ENCODE measurements at regions not wholly inside any gene's neighbourhood (a gene's known extent, or its start where the extent isn't known, plus 50 kb on each side); places are given as distances from the start of the nearest gene placed in this dataset.
"Not testable (repeated sequence)": the region's sequence is repeated elsewhere in the genome, so short reads cannot be mapped to it uniquely, and the experiment has no call there.

DNA sequence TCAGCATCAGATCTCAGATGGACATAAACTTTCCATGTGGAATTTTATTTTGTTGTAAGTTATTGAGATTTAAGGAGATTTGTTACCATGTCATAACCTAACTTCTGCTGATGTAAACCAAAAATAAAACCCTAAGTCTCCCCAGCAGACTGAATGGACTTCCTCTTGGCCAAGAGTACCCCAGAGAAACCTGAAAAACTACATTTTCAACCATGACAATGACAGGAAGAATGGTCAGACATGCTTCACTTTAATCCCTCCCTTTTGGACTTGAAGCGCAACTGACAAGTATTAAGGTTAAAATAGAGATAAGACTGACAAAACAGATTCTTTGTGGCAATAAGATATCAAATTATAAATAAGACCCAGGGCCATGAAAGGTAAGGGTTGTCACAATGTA is 579.7 kb upstream of the RAG2 start:
- DNase-seq (ENCODE audit: low read depth in 2 of 2), result no peak

GRCh38 chr11:37171451-37171850 is 573.4 kb upstream of the RAG2 start:
- DNase-seq (ENCODE audit: low read depth in 2 of 2), result no peak

DNA sequence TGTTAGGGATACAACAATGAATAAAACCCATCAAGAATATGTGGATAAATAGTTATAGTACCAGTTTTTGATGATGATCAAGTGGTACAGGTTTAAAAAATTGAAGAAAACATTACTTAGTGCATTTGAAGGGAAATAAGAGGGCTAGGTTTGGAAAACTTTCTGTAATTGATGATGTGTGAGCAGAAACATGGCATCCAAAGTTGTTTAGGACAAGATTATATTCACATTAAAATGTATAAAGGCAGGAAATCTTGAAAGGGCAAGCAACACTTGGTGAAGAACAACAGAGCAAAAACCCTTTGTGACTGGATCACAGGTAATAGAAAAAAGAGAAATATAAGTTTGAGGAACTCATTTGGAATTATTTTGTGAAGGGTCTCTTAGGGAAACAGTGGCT is 572.3 kb upstream of the RAG2 start:
- DNase-seq (ENCODE audit: low read depth in 2 of 2), result no peak

GRCh38 chr11:37145434-37145833 is 547.4 kb upstream of the RAG2 start:
- not testable (repeated sequence) for DNase-seq (ENCODE audit: low read depth in 2 of 2)

DNA sequence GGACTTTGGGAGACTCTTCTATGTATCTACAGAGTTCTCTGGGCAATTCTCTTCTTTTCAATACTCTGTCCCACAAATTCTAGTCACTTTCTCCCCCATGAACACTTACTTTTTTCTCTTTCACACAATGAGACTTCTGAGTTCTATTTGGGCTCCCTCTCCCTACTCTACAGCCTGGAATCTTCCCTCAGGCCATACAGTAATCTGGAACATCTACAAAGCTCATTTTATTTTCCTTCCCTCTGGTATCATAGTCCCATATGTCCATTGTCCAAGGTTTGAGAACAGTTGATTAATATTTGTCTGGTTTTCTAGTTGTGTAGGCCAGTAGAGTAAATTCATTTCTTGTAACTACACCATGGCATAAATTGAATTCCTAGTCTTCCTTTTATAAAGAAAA is 544.6 kb upstream of the RAG2 start:
- no peak for DNase-seq (ENCODE audit: low read depth in 2 of 2)

GRCh38 chr11:37141707-37142106 is 543.7 kb upstream of the RAG2 start:
- DNase-seq (ENCODE audit: low read depth in 2 of 2), result no peak

DNA sequence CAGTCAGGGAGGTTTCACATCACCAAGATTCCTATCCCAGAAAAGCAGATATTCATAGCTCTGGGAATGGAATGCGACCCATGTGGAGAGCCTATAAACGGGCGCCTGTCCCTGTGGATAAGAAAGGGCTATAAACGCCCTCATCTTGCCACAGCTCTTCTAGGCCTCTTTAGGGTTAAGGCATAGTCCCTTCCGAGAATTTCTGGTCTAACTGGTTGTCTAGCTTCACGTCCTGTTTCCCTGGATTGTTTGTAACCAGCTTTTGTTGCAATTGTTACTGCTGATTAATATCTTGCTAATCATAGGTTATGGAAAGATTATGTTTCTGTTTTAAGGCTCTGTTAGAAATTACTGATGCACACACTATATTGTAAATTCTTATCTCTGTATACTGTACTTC is 537.6 kb upstream of the RAG2 start:
- not testable (repeated sequence) for DNase-seq (ENCODE audit: low read depth in 2 of 2)

GRCh38 chr11:37134637-37135036 is 536.6 kb upstream of the RAG2 start:
- DNase-seq (ENCODE audit: low read depth in 2 of 2), result no peak

DNA sequence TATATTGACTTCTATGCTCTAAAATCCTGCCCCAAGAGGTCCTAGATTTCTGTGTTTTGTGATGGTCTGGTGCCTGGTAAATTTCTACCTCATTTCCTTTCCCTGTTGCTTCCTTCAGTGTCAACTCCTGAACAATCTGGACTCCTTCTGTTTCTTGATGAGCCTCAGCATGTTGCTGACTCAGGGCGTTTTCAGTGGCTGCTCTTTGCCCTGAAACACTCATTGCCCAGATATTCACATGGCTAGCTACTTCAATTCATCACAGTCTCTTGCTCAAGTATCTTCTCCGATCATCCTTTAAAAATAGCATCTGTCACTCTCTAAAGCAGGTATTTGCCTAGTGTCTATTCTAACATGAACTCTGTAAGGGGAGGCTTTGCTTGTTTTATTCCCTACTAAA is 526.3 kb upstream of the RAG2 start:
- DNase-seq (ENCODE audit: low read depth in 2 of 2), result no peak

DNA sequence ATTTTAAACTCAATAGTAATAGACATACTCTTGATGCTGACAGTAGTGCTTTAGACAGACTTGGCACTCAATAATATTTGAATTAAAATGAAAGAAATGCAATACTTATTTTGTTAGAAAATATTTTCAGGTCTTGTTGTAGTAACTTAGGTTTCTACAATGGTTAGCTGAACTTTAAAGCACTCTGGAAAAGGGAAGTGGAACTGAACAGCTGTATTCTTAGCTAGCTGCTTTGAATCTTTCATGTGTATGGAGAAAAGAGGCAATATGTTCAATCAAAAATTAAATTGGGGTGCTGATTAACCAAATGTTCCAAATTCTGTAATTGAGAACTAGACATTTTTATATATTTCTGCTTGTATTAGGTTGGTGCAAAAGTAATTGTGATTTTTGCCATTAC is 517.9 kb upstream of the RAG2 start:
- DNase-seq (ENCODE audit: low read depth in 2 of 2), result no peak

GRCh38 chr11:37110385-37110784 is 512.3 kb upstream of the RAG2 start:
- DNase-seq (ENCODE audit: low read depth in 2 of 2), result no peak

DNA sequence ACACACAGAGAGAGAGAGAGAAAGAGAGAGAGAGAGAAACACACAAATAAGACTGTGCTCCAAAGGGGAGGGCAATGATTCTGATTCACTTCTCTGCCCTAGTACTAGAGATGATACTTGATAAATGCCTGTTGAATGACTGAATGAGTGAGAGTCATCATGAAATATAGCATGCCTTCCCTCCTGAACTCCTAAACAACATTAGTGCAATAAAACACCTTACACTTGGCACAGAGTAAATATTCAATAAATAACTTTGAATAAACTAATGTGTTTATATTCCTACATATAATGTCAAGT is 511.2 kb upstream of the RAG2 start:
- DNase-seq (ENCODE audit: low read depth in 2 of 2), result no peak

DNA sequence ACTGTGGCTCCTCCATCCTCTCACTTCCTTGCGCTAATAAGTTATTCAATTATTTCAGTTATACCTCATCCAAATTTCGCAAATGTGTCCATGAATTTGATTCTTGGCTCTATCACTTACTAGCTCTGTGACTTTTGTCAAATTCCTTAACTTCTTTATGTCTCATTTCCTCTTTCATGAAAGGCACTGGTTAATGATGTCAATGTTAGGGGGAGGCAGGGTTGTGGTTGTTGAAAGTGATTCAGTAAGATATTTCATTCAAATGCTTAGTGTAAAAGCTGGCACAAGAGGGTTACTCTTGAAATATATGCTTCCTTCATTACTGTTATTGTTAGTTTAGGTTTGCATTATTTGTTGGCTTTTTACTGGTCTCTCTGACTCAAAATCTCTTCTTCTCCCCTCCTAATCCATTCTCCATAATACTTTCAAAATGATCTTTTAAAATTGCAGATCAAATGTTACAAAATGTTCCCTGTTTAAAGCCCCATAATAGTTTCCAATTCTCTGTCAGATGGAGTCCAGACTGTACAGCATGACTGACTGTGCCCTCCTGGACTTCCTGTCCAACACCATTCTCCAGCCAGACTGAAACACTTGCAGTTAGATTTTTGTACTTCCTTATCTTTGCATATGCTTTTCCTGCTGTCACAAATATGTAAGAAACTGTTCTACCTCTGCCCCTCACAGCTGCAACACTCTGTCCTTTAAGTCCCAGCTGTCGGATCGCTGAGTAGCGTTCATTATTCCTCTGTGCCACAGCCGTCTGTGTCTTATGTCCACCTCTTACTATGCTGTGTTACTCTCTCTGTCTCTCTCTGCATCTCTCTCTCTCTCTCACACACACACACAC is 510.6 kb upstream of the RAG2 start:
- no peak for DNase-seq (ENCODE audit: low read depth in 2 of 2)

GRCh38 chr11:37107831-37108230 is 509.8 kb upstream of the RAG2 start:
- DNase-seq (ENCODE audit: low read depth in 2 of 2), result no peak

GRCh38 chr11:37107415-37107814 is 509.4 kb upstream of the RAG2 start:
- DNase-seq (ENCODE audit: low read depth in 2 of 2), result no peak

- DNase-seq (ENCODE audit: low read depth in 2 of 2), result no peak
Measured at GRCh38 chr11:37105427-37105826, 507.4 kb upstream of the RAG2 start.

- no peak for DNase-seq (ENCODE audit: low read depth in 2 of 2)
Measured at GRCh38 chr11:37104380-37104779, 506.3 kb upstream of the RAG2 start.

DNA sequence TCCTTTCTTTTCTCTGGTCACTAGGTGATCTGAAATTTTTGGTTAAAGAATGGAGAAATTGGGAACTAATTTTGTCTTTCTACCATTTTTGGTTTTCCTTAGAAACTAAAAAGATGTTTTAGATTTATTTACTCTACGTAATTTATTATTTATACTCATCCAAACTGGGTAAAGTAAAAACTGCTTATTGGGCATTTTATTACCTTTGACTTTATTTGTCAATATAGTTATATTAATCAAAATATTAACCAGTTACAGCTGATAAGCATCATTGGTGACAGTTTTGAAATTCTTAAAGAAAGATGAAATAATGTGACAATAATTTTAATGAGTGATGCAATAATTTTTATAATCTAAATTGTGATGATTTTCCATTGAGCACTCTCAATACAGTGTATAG is 502.0 kb upstream of the RAG2 start:
- DNase-seq (ENCODE audit: low read depth in 2 of 2), result no peak

DNA sequence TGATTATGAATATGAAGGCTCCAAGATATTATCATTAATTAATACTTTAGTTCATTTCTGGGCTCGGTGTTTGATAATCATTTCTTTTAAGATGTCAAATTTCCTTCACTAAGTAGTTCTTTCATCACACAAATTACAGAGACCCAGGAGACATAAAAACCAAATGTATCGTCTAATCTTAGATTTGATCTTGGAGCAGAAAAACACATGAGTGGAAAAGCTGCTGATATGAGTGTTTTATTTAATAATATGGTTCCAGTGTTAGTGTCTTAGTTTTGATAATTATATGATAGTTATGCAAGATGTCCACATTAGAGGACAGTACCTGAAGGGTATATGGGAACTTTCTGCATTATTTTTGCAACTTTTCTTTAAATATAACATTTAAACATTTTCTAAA is 494.5 kb upstream of the RAG2 start:
- DNase-seq (ENCODE audit: low read depth in 2 of 2), result no peak

GRCh38 chr11:37089439-37089838 is 491.4 kb upstream of the RAG2 start:
- no peak for DNase-seq (ENCODE audit: low read depth in 2 of 2)

DNA sequence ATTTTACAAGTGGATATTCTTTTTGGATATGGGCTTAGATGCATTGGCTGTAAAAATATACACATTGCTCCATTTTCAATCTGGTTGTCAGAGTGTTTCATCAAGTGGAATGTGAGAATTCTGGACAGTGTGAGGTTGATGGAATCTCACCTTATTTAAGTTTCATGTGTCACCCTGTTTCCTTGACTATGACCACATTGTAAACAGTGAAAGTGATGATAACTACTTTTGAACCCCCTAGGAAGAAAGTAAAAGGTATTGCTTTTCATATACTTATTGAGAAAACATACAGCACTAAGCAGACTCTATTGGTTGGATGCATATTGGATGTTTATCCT is 490.5 kb upstream of the RAG2 start:
- DNase-seq (ENCODE audit: low read depth in 2 of 2), result no peak

GRCh38 chr11:37087650-37088572 is 489.9 kb upstream of the RAG2 start:
- DNase-seq (ENCODE audit: low read depth in 2 of 2), result no peak

DNA sequence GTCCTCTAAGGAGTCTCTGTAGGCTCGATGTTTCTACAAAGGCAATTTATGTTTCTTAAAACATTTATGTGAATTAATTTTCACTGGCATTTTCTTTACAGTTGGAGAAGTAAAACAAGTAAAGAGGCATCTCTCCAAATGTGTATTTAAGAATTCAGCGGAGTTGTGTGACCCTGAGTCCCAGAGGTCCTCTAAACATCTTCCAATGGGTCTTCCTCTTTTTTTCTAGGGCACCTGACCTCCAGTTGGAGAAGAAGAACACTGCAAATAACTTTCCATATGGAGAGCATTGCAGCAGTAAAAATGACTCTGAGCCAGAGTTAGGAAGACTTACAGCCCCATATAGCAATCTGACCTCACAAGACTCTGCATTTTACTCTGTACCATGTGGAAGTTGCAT is 480.5 kb upstream of the RAG2 start:
- DNase-seq (ENCODE audit: low read depth in 2 of 2), result no peak
